Osteocyte (in vitro differentiated cells): ENCODE measurements at regions not wholly inside any gene's neighbourhood (a gene's known extent, or its start where the extent isn't known, plus 50 kb on each side); places are given as distances from the start of the nearest gene placed in this dataset.
"Not testable (repeated sequence)": the region's sequence is repeated elsewhere in the genome, so short reads cannot be mapped to it uniquely, and the experiment has no call there.

Source experiments
- DNase-seq: peaks from one replicate; pipeline ENCODE4 v3.0.0; 2021; ENCODE audit warnings: mixed read lengths; ENCODE audit not compliant: unreplicated experiment; ENCODE audit errors: extremely low spot score
- H3K27ac Mint-ChIP-seq: one replicate; pipeline ENCODE4 v1.8.0; 2021; ENCODE audit warnings: mild to moderate bottlenecking, mixed read lengths; ENCODE audit not compliant: unreplicated experiment
- H3K27me3 Mint-ChIP-seq: one replicate; pipeline ENCODE4 v1.8.0; 2021; ENCODE audit warnings: mixed read lengths; ENCODE audit not compliant: unreplicated experiment
- H3K36me3 Mint-ChIP-seq: one replicate; pipeline ENCODE4 v1.8.0; 2021; ENCODE audit warnings: mixed read lengths; ENCODE audit not compliant: unreplicated experiment
- H3K4me1 Mint-ChIP-seq: one replicate; pipeline ENCODE4 v1.8.0; 2021; ENCODE audit warnings: mixed read lengths; ENCODE audit not compliant: unreplicated experiment
- H3K4me3 Mint-ChIP-seq: one replicate; pipeline ENCODE4 v1.8.0; 2021; ENCODE audit warnings: mild to moderate bottlenecking, moderate library complexity, mixed read lengths; ENCODE audit not compliant: unreplicated experiment
- H3K9me3 Mint-ChIP-seq: one replicate; pipeline ENCODE4 v1.8.0; 2021; ENCODE audit warnings: mixed read lengths; ENCODE audit not compliant: unreplicated experiment
- TF ChIP-seq, protein P1 (sequence below): fragments of 200-600 bp; sonication (generic); IDR thresholded peaks from 2 replicates; pipeline ENCODE4 v1.5.0; 2021; ENCODE audit warnings: antibody characterized with exemption, mild to moderate bottlenecking, moderate library complexity

- TF ChIP-seq, protein P1, sequence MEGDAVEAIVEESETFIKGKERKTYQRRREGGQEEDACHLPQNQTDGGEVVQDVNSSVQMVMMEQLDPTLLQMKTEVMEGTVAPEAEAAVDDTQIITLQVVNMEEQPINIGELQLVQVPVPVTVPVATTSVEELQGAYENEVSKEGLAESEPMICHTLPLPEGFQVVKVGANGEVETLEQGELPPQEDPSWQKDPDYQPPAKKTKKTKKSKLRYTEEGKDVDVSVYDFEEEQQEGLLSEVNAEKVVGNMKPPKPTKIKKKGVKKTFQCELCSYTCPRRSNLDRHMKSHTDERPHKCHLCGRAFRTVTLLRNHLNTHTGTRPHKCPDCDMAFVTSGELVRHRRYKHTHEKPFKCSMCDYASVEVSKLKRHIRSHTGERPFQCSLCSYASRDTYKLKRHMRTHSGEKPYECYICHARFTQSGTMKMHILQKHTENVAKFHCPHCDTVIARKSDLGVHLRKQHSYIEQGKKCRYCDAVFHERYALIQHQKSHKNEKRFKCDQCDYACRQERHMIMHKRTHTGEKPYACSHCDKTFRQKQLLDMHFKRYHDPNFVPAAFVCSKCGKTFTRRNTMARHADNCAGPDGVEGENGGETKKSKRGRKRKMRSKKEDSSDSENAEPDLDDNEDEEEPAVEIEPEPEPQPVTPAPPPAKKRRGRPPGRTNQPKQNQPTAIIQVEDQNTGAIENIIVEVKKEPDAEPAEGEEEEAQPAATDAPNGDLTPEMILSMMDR: no peak
- Mint-ChIP-seq H3K4me3 (no peak overlapping the region), H3K27ac (no peak overlapping the region), H3K4me1 (peaks cover 12% of the 10 kb centered on the region), H3K9me3 (no peaks in the 10 kb centered on the region), H3K27me3 (no peaks in the 10 kb centered on the region), H3K36me3 (no peaks in the 10 kb centered on the region)
- no peak for DNase-seq
These were observed 244.1 kb upstream of the EDNRA start for GRCh38 chr4:147236806-147237205.

- Mint-ChIP-seq H3K27me3 (no peaks in the 10 kb centered on the region), H3K4me1 (peaks cover 6% of the 10 kb centered on the region), H3K36me3 (no peaks in the 10 kb centered on the region), H3K27ac (no peak overlapping the region), H3K9me3 (peaks cover 5% of the 10 kb centered on the region), H3K4me3 (no peak overlapping the region)
- TF ChIP-seq, protein P1: no peak
- DNase-seq: no peak
These were observed 236.1 kb upstream of the EDNRA start for GRCh38 chr4:147244786-147245185.

GRCh38 chr4:147246096-147246495, 234.8 kb upstream of the EDNRA start:
- Mint-ChIP-seq H3K4me1 (peaks cover 6% of the 10 kb centered on the region), H3K27ac (no peak overlapping the region), H3K36me3 (peaks cover 2% of the 10 kb centered on the region), H3K4me3 (no peak overlapping the region), H3K9me3 (peaks cover 6% of the 10 kb centered on the region), H3K27me3 (no peaks in the 10 kb centered on the region)
- no peak for DNase-seq
- TF ChIP-seq, protein P1: no peak

GRCh38 chr4:147246528-147246927, 234.4 kb upstream of the EDNRA start:
- H3K27ac Mint-ChIP-seq, H3K27me3 Mint-ChIP-seq, H3K4me1 Mint-ChIP-seq, H3K36me3 Mint-ChIP-seq, H3K4me3 Mint-ChIP-seq, DNase-seq: not testable (repeated sequence)
- H3K9me3 Mint-ChIP-seq: peaks cover 10% of the 10 kb centered on the region

DNA sequence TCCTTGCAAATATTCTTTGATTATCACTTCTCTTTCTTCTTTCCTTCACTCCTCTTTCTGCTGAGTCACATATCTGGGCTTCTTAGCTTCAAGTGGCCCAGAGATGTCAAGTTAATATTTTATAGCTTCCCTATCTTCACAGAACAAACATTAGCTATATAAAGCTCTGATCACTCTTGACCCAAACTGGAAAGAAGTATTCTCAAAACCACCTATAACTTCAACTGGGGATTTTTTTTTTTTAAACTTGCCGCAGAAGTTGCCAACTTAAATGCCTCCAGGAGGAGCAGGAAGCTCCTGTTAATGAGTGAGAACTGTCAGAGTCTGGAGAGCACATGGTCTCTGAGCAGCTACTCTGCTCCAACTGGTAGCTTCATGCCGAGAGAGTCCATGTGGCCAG, 233.3 kb upstream of the EDNRA start:
- no peak overlapping the region for H3K4me3 Mint-ChIP-seq
- peaks cover 9% of the 10 kb centered on the region for H3K36me3 Mint-ChIP-seq
- H3K9me3 Mint-ChIP-seq: peaks cover 19% of the 10 kb centered on the region
- no peak for DNase-seq
- H3K27ac Mint-ChIP-seq: peak overlapping the region; percentile 40
- H3K27me3 Mint-ChIP-seq: no peaks in the 10 kb centered on the region
- TF ChIP-seq, protein P1: no peak
- H3K4me1 Mint-ChIP-seq: peaks cover 6% of the 10 kb centered on the region

DNA sequence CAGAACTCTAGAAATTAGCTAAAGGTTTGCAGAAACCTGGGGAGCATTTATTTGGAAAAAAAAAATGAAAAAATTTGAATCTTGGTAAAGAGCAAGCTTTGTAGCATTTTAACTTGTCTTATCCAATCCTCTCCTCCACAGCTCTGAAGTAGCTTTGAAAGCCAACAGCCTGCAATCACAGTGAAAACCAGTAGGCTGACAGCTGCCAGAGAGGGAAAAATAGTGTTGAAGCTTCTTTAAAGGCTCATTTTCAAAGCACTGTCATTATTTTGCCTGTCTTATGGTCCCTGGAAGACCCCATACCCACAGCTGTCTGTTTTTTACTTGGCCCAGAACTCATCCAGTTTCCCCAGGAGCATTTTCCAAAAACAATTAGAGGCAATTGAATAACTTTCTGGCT, 230.8 kb upstream of the EDNRA start:
- Mint-ChIP-seq H3K27ac (no peak overlapping the region), H3K27me3 (no peaks in the 10 kb centered on the region), H3K4me1 (peaks cover 6% of the 10 kb centered on the region), H3K36me3 (peaks cover 12% of the 10 kb centered on the region), H3K4me3 (no peak overlapping the region), H3K9me3 (peaks cover 28% of the 10 kb centered on the region)
- TF ChIP-seq, protein P1: no peak
- no peak for DNase-seq

DNA sequence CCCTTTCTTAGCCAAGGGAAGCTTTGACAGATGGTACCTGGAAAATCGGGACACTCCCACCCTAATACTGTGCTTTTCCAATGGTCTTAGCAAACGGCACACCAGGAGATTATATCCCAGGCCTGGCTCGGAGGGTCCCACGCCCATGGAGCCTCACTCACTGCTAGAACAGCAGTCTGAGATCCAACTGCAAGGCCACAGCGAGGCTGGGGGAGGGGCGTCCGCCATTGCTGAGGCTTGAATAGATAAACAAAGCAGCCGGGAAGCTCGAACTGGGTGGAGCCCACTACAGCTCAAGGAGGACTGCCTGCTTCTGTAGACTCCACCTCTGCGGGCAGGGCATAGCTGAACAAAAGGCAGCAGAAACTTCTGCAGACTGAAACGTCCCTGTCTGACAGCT, 225.6 kb upstream of the EDNRA start:
- H3K27me3 Mint-ChIP-seq, H3K4me3 Mint-ChIP-seq, H3K27ac Mint-ChIP-seq, DNase-seq, H3K4me1 Mint-ChIP-seq: not testable (repeated sequence)
- Mint-ChIP-seq H3K36me3 (peaks cover 12% of the 10 kb centered on the region), H3K9me3 (peaks cover 29% of the 10 kb centered on the region)

GRCh38 chr4:147259271-147259670, 221.6 kb upstream of the EDNRA start:
- not testable (repeated sequence) for DNase-seq

More at GRCh38 chr4:147259271-147259670, 221.6 kb upstream of the EDNRA start:
- H3K27me3 Mint-ChIP-seq, H3K36me3 Mint-ChIP-seq, H3K4me1 Mint-ChIP-seq, H3K27ac Mint-ChIP-seq, H3K4me3 Mint-ChIP-seq: not testable (repeated sequence)
- peaks cover 14% of the 10 kb centered on the region for H3K9me3 Mint-ChIP-seq
